ENCODE measurements at regions not wholly inside any gene's neighbourhood (a gene's known extent, or its start where the extent isn't known, plus 50 kb on each side); places are given as distances from the start of the nearest gene placed in this dataset.

GRCh38 chr5:93240228-93240834 lies 340.7 kb downstream of the NR2F1-AS1 start:
- Histone ChIP-seq H3K27me3 (ENCODE audit: control insufficient read depth, insufficient read depth, low read length) (no peaks in the 10 kb centered on the region), H3K4me3 (ENCODE audit: low read depth, low read length) (no peak overlapping the region), H3K36me3 (ENCODE audit: control insufficient read depth, insufficient read depth, low read length) (no peaks in the 10 kb centered on the region)
- ChIA-PET POLR2A (no interaction called here), CTCF (no interaction called here)
- TF ChIP-seq, protein P1, sequence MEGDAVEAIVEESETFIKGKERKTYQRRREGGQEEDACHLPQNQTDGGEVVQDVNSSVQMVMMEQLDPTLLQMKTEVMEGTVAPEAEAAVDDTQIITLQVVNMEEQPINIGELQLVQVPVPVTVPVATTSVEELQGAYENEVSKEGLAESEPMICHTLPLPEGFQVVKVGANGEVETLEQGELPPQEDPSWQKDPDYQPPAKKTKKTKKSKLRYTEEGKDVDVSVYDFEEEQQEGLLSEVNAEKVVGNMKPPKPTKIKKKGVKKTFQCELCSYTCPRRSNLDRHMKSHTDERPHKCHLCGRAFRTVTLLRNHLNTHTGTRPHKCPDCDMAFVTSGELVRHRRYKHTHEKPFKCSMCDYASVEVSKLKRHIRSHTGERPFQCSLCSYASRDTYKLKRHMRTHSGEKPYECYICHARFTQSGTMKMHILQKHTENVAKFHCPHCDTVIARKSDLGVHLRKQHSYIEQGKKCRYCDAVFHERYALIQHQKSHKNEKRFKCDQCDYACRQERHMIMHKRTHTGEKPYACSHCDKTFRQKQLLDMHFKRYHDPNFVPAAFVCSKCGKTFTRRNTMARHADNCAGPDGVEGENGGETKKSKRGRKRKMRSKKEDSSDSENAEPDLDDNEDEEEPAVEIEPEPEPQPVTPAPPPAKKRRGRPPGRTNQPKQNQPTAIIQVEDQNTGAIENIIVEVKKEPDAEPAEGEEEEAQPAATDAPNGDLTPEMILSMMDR (IDR thresholded peaks at IDR 0.05; ENCODE audit: insufficient read depth, low read depth, low read length), result no peak
- no peak for DNase-seq (ENCODE audit: low read depth)

GRCh38 chr5:93236807-93237421 lies 344.1 kb downstream of the NR2F1-AS1 start:
- no peaks in the 10 kb centered on the region for H3K36me3 ChIP-seq (ENCODE audit: control insufficient read depth, insufficient read depth, low read length)
- TF ChIP-seq, protein P1 (IDR thresholded peaks at IDR 0.05; ENCODE audit: insufficient read depth, low read depth, low read length), result no peak
- CTCF ChIA-PET, result interaction anchor here (0.9 kb wide), 1 partner anchor 289 kb away, joined by 3 read pairs; no protein-coding TSS in a partner anchor

DNA sequence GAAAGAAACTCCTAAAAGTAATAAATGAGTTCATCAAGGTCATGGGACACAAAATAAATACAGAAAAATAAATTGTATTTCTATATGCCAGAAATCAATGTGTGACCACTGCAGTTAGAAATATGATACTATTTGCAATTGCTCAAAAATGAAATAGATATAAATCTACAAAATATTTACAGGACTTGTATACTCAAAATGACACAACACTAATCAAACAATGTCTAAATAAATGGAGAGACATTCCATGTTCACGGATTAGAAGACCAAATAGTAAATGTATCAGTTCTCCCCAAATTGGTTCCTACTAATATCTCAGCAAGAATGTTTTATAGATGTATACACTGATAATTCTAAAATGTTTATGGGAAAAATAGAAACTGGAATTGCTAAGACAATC lies 345.3 kb downstream of the NR2F1-AS1 start:
- DNase-seq (ENCODE audit: low read depth), result no peak
- TF ChIP-seq, protein P1 (IDR thresholded peaks at IDR 0.05; ENCODE audit: insufficient read depth, low read depth, low read length), result no peak
- ChIA-PET CTCF (no interaction called here), POLR2A (no interaction called here)
- Histone ChIP-seq H3K4me3 (ENCODE audit: low read depth, low read length) (no peak overlapping the region), H3K36me3 (ENCODE audit: control insufficient read depth, insufficient read depth, low read length) (no peaks in the 10 kb centered on the region), H3K27me3 (ENCODE audit: control insufficient read depth, insufficient read depth, low read length) (no peaks in the 10 kb centered on the region)

More at GRCh38 chr5:93236807-93237421, 344.1 kb downstream of the NR2F1-AS1 start:
- Histone ChIP-seq H3K4me3 (ENCODE audit: low read depth, low read length) (no peak overlapping the region), H3K27me3 (ENCODE audit: control insufficient read depth, insufficient read depth, low read length) (no peaks in the 10 kb centered on the region)
- POLR2A ChIA-PET, result no interaction called here
- DNase-seq (ENCODE audit: low read depth), result peak; percentile 21

- H3K27me3 ChIP-seq (ENCODE audit: control insufficient read depth, insufficient read depth, low read length), result no peaks in the 10 kb centered on the region
- TF ChIP-seq, protein P1 (IDR thresholded peaks at IDR 0.05; ENCODE audit: insufficient read depth, low read depth, low read length), result no peak
- no peaks in the 10 kb centered on the region for H3K36me3 ChIP-seq (ENCODE audit: control insufficient read depth, insufficient read depth, low read length)
- POLR2A ChIA-PET, result no interaction called here
- H3K4me3 ChIP-seq (ENCODE audit: low read depth, low read length), result no peak overlapping the region
- DNase-seq (ENCODE audit: low read depth), result peak; percentile 15
- CTCF ChIA-PET, result interaction anchor here (0.7 kb wide), 1 partner anchor 22 kb away, joined by 3 read pairs; no protein-coding TSS in a partner anchor
Observed at GRCh38 chr5:93226202-93226735, 354.8 kb downstream of the NR2F1-AS1 start.

GRCh38 chr5:93225748-93226147 lies 355.3 kb downstream of the NR2F1-AS1 start:
- no peaks in the 10 kb centered on the region for H3K27me3 ChIP-seq (ENCODE audit: control insufficient read depth, insufficient read depth, low read length)
- POLR2A ChIA-PET, result no interaction called here
- H3K36me3 ChIP-seq (ENCODE audit: control insufficient read depth, insufficient read depth, low read length), result no peaks in the 10 kb centered on the region
- H3K4me3 ChIP-seq (ENCODE audit: low read depth, low read length), result no peak overlapping the region
- DNase-seq (ENCODE audit: low read depth), result no peak
- CTCF ChIA-PET, result interaction anchor here (0.7 to 1.2 kb wide), 2 partner anchors 15 to 21 kb away, joined by 3 read pairs; no protein-coding TSS in a partner anchor
- TF ChIP-seq, protein P1 (IDR thresholded peaks at IDR 0.05; ENCODE audit: insufficient read depth, low read depth, low read length), result no peak
